Esophagus (tissue), 2 donors: ENCODE measurements at regions not wholly inside any gene's neighbourhood (a gene's known extent, or its start where the extent isn't known, plus 50 kb on each side); places are given as distances from the start of the nearest gene placed in this dataset.

ENCODE experiments used
- H3K27ac ChIP-seq, 2 donors: one replicate each; pipeline ENCODE4 v1.5.1; 2013; ENCODE audit warnings: low read depth in 2 of 2, mild to moderate bottlenecking in 2 of 2, inconsistent platforms in 1 of 2, low read length in 1 of 2, moderate library complexity in 1 of 2
- H3K27me3 ChIP-seq, 2 donors: one replicate each; pipeline ENCODE4 v1.6.1; 2013; ENCODE audit warnings: low read length in 2 of 2, control low read depth in 1 of 2, mild to moderate bottlenecking in 1 of 2; ENCODE audit not compliant: insufficient read depth in 2 of 2, control insufficient read depth in 1 of 2
- H3K36me3 ChIP-seq, 2 donors: one replicate each; pipeline ENCODE4 v1.6.1; 2013; ENCODE audit warnings: low read length in 1 of 2; ENCODE audit not compliant: control insufficient read depth in 2 of 2, insufficient read depth in 2 of 2
- H3K4me1 ChIP-seq, 2 donors: one replicate each; pipeline ENCODE4 v1.6.1; 2013; ENCODE audit warnings: low read length in 1 of 2; ENCODE audit not compliant: control insufficient read depth in 2 of 2, insufficient read depth in 2 of 2
- H3K4me3 ChIP-seq, 2 donors: one replicate each; pipeline ENCODE4 v1.5.1; 2013; ENCODE audit warnings: low read length in 2 of 2, mild to moderate bottlenecking in 2 of 2, low read depth in 1 of 2, moderate library complexity in 1 of 2
- H3K9me3 ChIP-seq, 2 donors: one replicate each; pipeline ENCODE4 v1.6.1; 2013; ENCODE audit warnings: mild to moderate bottlenecking in 2 of 2, low read depth in 1 of 2, low read length in 1 of 2, moderate library complexity in 1 of 2; ENCODE audit not compliant: control insufficient read depth in 2 of 2, insufficient read depth in 1 of 2
- WGBS, 2 donors: extraction: QIAGEN DNeasy Blood & Tissue Kit; methylation state at CpG; one replicate each; pipeline ENCODE4 v1.1.7; 2013; 5-methylcytosine and 5-hydroxymethylcytosine counted together
- donor health status: healthy with polysubstance abuse.
- donor health status: Bipolar disorder and iron deficiency.

DNA sequence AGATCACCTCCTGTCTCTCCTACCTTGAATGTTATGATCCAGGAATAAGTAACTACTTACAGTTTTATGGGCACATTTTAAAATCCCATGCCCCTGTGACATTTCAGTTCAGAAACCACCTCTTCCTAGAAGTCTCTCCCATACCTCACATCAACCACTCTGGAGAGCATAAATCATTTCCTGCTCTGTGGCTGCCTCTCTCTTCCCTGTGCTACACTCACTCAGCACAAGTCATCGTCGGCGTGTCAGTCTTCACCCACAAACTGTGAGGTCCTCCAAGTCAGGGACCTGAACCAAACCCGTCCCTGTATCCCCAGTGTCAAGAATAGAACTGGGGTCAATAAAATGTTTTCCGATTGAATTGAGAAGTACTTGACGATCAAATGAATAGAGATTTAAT is 863.3 kb downstream of the BCL11B start:
- no peaks in the 10 kb centered on the region for H3K4me1 ChIP-seq
- 80 to 83% methylated on average over 6 of the region's 6 CpGs for WGBS, 2 donors
- no peaks in the 10 kb centered on the region for H3K9me3 ChIP-seq
- H3K27ac ChIP-seq, result no peak overlapping the region
- H3K27me3 ChIP-seq, result no peaks in the 10 kb centered on the region
- no peak overlapping the region for H3K4me3 ChIP-seq
- H3K36me3 ChIP-seq, result no peaks in the 10 kb centered on the region

DNA sequence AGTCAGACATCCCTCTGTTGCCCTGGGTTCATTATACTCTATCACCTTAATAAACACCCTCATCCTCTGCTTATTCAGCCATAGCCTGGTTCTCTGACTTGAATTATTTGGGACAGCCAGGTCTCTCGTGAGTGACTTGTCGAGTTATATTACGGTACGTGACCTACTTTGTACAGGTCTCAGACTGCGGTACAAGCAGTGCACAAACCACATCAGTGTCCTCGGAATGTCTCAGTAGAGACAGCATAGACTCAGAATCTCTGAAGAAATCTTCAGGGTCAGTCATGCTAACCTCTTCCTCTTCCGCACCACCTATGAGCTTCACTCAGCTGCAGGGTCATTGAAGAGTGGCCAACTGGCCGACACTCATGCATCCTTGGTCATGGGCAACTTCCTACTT is 860.8 kb downstream of the BCL11B start:
- no peaks in the 10 kb centered on the region for H3K9me3 ChIP-seq
- H3K27ac ChIP-seq, result no peak overlapping the region
- H3K4me1 ChIP-seq, result no peaks in the 10 kb centered on the region
- WGBS, 2 donors, result 73 to 79% methylated on average over 8 of the region's 8 CpGs
- H3K36me3 ChIP-seq, result no peaks in the 10 kb centered on the region
- no peak overlapping the region for H3K4me3 ChIP-seq
- H3K27me3 ChIP-seq, result no peaks in the 10 kb centered on the region

DNA sequence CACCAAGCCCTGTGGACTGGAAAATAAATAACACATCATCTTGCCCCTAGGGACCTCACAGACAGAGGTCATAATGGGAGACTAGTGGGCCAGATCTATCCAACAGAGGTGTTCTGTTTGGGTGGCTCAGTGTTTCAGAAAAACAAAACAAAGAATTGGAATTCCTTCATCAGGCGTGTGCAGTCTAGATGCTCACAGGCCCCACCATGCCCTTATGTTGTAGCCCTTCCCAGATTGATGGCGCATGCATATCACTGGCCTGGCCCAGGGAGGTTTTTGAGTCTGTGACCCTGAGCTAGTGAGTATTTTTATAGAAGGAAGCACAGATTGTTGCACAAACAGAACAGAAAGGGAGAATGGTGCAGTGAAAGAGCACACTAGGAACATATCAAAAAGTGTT is 859.6 kb downstream of the BCL11B start:
- WGBS, 2 donors, result 76 to 79% methylated on average over 2 of the region's 2 CpGs

DNA sequence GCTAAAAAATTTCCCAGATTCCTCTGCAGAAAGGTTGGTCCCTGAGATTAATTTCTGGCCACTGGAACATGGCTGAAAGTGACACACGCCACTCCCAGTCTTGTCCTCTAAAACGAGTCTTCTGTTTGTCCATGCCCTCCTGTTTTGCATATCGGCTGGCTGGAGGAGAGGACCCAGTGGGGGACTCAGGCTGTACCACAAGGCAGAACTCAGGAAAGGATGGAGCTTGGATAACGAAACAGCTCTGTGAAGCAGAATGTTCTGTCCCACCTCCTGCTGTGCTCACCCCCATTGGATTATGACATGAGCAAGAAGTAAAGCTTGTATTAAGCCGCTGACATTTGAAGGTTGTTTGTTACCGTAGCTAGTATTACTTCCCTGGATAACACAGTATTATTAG is 856.2 kb downstream of the BCL11B start:
- H3K9me3 ChIP-seq, result no peaks in the 10 kb centered on the region
- H3K4me3 ChIP-seq, result no peak overlapping the region
- WGBS, 2 donors, result 76 to 83% methylated on average over 6 of the region's 6 CpGs
- no peaks in the 10 kb centered on the region for H3K36me3 ChIP-seq
- H3K4me1 ChIP-seq, result no peaks in the 10 kb centered on the region
- H3K27me3 ChIP-seq, result no peaks in the 10 kb centered on the region
- no peak overlapping the region for H3K27ac ChIP-seq

More for the DNA sequence above, 859.6 kb downstream of the BCL11B start:
- Histone ChIP-seq H3K4me1 (no peaks in the 10 kb centered on the region), H3K9me3 (no peaks in the 10 kb centered on the region), H3K27me3 (no peaks in the 10 kb centered on the region), H3K4me3 (no peak overlapping the region), H3K27ac (no peak overlapping the region), H3K36me3 (no peaks in the 10 kb centered on the region)

DNA sequence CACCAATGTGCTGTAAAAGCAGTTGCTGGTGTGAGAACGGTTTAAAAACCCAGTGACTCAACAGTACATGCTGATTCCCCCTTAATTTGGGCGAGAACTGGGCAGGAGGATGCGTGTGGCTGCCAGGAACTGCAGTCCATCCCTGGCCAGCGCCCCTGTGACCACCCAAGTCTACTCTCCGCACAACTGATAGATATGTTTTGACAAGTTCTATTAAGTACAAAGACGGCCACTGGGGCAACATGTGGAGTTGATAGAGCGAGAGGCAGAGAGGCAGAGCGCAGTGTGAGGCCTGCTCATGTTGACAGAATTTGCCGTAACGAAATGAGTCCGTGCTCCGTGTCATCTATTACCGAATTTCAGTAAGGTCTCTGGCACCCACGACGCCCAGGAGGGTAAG is 855.0 kb downstream of the BCL11B start:
- 88 to 92% methylated on average over 15 of the region's 15 CpGs for WGBS, 2 donors
- H3K9me3 ChIP-seq, result no peaks in the 10 kb centered on the region
- H3K36me3 ChIP-seq, result no peaks in the 10 kb centered on the region
- no peak overlapping the region for H3K4me3 ChIP-seq
- H3K4me1 ChIP-seq, result no peaks in the 10 kb centered on the region
- H3K27me3 ChIP-seq, result no peaks in the 10 kb centered on the region
- no peak overlapping the region for H3K27ac ChIP-seq

DNA sequence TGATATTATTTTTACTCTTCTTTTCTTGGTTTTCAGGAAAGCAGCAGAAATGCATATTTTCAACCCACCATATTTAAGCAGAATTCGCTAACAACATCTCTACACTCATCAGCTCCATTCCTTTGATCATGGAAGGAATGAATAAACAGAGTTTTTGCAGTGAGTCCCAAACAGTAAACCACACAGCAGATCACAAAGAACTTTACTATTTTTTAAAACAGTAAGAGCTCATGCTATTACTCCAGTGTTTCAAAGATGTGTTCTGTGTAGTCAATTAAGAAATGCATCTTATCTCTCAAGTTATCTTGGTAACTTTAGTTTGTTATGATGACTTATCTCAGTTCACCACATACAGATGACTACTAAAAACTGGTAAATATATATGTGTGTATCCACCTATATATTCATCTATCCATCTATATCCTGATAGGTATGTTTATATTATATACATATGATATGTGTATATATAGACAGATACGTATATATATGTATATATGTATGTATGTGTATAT is 843.5 kb downstream of the BCL11B start:
- WGBS, 2 donors, result 69 to 77% methylated on average over 2 of the region's 2 CpGs
- H3K4me1 ChIP-seq, result no peaks in the 10 kb centered on the region
- no peaks in the 10 kb centered on the region for H3K27me3 ChIP-seq
- no peak overlapping the region for H3K27ac ChIP-seq
- no peaks in the 10 kb centered on the region for H3K36me3 ChIP-seq
- no peaks in the 10 kb centered on the region for H3K9me3 ChIP-seq
- no peak overlapping the region for H3K4me3 ChIP-seq

DNA sequence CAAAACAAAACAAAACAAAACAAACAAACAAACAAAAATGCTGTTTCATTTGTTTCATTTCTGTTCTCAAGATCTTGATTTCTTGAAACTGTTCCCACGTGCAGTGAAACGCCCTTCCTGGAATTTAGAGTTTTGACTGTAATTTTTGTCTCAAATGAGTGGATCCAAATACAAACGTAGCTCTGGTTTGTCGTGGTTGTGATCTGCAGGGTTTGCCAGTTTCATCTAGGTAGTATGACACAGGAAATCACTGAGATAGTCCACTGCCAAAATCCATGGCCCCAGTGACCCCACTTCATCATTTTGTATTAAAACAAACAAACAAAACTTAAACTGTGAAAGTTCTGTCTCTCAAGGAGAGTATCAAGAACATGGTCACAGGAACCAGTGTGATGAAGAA is 838.6 kb downstream of the BCL11B start:
- WGBS, 2 donors, result 56 to 60% methylated on average over 4 of the region's 4 CpGs
- no peak overlapping the region for H3K4me3 ChIP-seq
- no peak overlapping the region for H3K27ac ChIP-seq
- H3K36me3 ChIP-seq, result no peaks in the 10 kb centered on the region
- no peaks in the 10 kb centered on the region for H3K27me3 ChIP-seq
- no peaks in the 10 kb centered on the region for H3K4me1 ChIP-seq
- H3K9me3 ChIP-seq, result no peaks in the 10 kb centered on the region

DNA sequence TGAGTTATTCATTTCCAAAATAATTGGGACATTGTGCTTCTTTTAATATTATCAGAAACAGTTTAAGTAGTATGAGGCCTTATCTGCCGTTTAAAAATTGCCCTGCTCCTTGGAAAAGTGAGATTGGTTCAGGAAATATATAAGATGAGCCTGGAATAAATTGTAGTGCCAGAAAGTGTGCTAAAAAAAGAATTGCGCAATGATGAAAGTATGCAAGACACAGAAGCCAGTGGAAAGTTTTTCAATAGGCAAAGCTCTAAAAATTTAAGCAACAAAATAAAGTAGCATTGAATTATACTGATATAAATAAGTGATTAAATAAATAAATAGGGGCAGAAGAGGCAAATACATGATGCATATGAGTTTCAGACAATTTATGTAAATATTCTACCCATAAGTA is 834.9 kb downstream of the BCL11B start:
- H3K27ac ChIP-seq, result no peak overlapping the region
- H3K27me3 ChIP-seq, result no peaks in the 10 kb centered on the region
- H3K4me3 ChIP-seq, result no peak overlapping the region
- 92 to 93% methylated on average over 2 of the region's 2 CpGs for WGBS, 2 donors
- H3K4me1 ChIP-seq, result peaks cover 0 to under 1% of the 10 kb centered on the region in 2 donors
- H3K36me3 ChIP-seq, result no peaks in the 10 kb centered on the region
- H3K9me3 ChIP-seq, result no peaks in the 10 kb centered on the region

DNA sequence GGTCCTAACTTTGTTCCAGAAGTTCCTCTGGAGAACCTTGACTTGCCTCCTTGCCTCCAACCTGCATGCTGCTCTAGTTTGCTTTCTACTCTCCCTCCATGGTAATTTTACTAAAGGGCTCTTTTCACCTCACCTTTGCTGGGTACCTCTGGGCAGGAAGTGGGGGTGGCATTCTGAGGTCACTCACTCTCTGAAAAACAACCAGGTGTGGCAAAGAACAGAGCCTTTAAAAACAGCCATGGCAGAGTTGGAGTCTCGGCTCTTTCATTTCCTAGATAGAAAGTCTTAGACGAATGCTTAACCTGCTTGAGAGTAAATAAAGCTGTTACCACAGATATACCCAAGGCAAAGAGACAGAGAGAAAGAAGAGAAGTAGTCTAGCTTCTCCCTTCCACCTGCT is 827.9 kb downstream of the BCL11B start:
- no peak overlapping the region for H3K27ac ChIP-seq
- WGBS, 2 donors, result 71 to 78% methylated on average over 2 of the region's 2 CpGs
- H3K4me1 ChIP-seq, result peaks cover 0 to 6% of the 10 kb centered on the region in 2 donors
- no peaks in the 10 kb centered on the region for H3K36me3 ChIP-seq
- H3K9me3 ChIP-seq, result no peaks in the 10 kb centered on the region
- H3K27me3 ChIP-seq, result no peaks in the 10 kb centered on the region
- no peak overlapping the region for H3K4me3 ChIP-seq

DNA sequence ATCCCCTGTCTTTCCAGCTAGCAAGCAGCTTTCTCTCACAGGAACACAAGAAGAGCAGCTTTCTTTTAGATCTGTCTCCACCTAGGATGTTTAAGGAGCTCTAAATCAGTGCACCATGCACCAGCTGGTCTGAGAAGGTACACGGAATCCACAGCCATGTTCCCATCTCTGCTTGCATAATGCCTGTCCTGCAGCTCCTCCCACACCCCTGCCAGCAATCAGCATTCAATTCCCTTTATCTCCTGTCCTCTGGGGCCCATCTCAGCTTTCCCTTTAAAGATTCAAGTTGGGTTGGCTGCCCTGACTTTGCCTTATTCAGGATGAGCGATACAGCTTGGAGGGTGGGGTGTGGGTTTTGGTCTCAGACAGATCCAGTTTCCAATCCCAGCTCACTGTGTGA is 826.3 kb downstream of the BCL11B start:
- Histone ChIP-seq H3K9me3 (no peaks in the 10 kb centered on the region), H3K4me1 (peaks cover 0 to 6% of the 10 kb centered on the region in 2 donors), H3K4me3 (no peak overlapping the region), H3K36me3 (no peaks in the 10 kb centered on the region), H3K27ac (no peak overlapping the region), H3K27me3 (no peaks in the 10 kb centered on the region)
- 65 to 67% methylated on average over 2 of the region's 2 CpGs for WGBS, 2 donors
